WI38 (cell line): ENCODE measurements at regions not wholly inside any gene's neighbourhood (a gene's known extent, or its start where the extent isn't known, plus 50 kb on each side); places are given as distances from the start of the nearest gene placed in this dataset.

Source experiments
- H3K4me3 ChIP-seq: 2 replicates; pipeline ENCODE4 v1.5.1; 2011; ENCODE audit warnings: low read depth, mild to moderate bottlenecking, control low read depth, low read length
- TF ChIP-seq, protein P1 (sequence below): IDR thresholded peaks from 2 replicates; pipeline ENCODE4 v1.5.1; 2012; ENCODE audit warnings: low read depth, mild to moderate bottlenecking, control low read depth, low read length

GRCh38 chr12:116473416-116473815 is 85.8 kb upstream of the MAP1LC3B2 start:
- TF ChIP-seq, protein P1, sequence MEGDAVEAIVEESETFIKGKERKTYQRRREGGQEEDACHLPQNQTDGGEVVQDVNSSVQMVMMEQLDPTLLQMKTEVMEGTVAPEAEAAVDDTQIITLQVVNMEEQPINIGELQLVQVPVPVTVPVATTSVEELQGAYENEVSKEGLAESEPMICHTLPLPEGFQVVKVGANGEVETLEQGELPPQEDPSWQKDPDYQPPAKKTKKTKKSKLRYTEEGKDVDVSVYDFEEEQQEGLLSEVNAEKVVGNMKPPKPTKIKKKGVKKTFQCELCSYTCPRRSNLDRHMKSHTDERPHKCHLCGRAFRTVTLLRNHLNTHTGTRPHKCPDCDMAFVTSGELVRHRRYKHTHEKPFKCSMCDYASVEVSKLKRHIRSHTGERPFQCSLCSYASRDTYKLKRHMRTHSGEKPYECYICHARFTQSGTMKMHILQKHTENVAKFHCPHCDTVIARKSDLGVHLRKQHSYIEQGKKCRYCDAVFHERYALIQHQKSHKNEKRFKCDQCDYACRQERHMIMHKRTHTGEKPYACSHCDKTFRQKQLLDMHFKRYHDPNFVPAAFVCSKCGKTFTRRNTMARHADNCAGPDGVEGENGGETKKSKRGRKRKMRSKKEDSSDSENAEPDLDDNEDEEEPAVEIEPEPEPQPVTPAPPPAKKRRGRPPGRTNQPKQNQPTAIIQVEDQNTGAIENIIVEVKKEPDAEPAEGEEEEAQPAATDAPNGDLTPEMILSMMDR, result no peak
- no peak overlapping the region for H3K4me3 ChIP-seq

DNA sequence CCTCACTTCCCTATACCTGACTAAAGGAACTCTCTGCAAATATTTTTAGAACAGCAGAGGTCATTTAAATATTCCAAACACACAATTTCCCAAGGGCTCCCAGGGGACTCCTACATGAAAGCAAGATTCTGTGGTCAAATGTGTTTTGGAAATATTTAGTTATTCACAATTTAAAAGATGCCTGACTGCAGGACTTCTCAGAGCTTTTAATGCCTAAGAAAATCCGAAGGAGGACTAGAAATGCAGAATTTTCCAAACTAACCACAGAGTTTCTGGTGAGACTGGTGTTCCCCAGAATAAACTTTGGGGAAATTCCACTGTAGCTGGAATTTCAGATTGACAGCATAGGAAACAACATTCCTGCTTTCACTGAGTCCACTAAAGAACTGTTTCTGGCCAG is 84.8 kb upstream of the MAP1LC3B2 start:
- no peak overlapping the region for H3K4me3 ChIP-seq
- TF ChIP-seq, protein P1, result no peak

DNA sequence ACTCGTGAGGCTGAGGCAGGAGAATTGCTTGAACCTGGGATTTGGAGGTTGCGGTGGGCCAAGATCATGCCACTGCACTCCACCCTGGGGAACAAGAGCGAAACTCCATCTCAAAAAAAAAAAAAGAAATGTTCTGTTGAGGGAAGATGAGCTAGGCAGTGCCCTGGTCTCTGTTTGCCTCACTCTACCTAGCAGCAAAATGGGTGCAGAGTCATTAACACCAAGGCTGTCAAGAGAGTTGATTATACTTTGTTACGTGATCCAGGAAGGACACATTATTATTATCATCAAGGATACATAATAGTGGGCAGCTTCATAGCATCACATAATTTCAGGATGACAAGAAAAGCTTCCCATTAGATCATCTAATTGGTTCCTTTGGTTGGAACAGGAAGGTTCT is 84.3 kb upstream of the MAP1LC3B2 start:
- H3K4me3 ChIP-seq, result no peak overlapping the region
- TF ChIP-seq, protein P1, result no peak

DNA sequence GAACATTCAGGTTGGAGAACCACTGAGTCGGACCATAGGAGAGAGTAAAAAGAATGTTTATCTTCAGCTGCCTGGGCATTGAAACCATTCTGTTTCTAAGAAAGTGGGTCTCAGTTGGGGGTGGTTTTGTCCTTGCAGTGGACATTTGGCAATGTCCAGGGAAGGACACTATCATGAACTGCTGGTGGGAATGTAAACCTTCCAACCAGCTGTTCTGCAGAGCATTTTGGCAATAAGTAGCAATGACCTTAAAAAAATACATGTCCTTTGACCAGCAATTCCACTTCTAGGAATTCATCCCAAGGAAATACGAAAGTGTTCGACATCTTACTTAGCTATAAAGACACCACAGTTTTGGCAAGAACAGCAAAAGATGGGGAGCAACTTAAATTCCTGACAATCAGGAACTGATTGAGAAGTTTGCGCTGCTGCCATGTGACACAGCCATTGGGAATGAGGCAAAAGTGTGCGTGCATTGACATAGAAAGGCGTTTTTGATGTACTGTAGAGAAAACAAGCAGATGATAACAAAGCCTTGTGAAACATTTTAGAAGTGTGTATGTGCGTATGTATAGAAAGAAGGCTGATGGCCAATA is 82.9 kb upstream of the MAP1LC3B2 start:
- H3K4me3 ChIP-seq, result no peak overlapping the region
- TF ChIP-seq, protein P1, result no peak

DNA sequence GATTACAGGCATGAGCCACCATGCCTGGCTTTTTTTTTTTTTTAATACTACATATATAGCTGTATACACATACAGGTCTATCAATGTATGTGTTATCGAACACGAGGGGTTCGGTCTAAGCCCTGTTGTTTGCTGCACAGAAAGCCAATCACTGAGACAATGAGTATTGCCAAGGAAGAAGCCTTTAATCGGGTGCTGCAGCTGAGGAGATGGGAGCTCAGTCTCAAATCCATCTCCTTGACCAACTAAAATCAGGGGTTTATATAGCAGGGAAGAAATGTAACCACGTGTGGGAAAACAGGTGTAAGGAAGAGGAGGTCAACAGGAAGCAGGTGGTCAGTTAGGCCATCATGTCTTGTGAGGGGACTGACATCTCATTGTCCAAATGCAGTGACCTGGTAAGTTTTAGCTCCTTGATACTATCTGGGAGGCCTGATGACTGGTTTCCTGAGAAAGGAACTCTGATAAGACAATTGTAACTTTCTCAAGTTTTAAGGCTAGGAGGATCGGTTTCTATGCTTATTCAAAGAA is 80.9 kb upstream of the MAP1LC3B2 start:
- TF ChIP-seq, protein P1, result no peak
- H3K4me3 ChIP-seq, result no peak overlapping the region

- no peak overlapping the region for H3K4me3 ChIP-seq
- TF ChIP-seq, protein P1, result no peak
Measured at GRCh38 chr12:116480210-116480810, 78.9 kb upstream of the MAP1LC3B2 start.

GRCh38 chr12:116481726-116482125 is 77.5 kb upstream of the MAP1LC3B2 start:
- TF ChIP-seq, protein P1, result no peak
- no peak overlapping the region for H3K4me3 ChIP-seq
